Panc1 (cell line): ENCODE measurements at regions not wholly inside any gene's neighbourhood (a gene's known extent, or its start where the extent isn't known, plus 50 kb on each side); places are given as distances from the start of the nearest gene placed in this dataset.

ENCODE experiments used
- ATAC-seq: fragments of 200-7000 bp; cut with Tn5 transposase; 2 replicates; pipeline ENCODE4 v1.9.1; 2020; ENCODE audit warnings: mild to moderate bottlenecking, moderate library complexity
- BruUV-seq: library from RNA; stranded (reverse); fragments of 400-500 nt; replicated peaks from 2 replicates; lab custom pipeline; 2021; lab: Mats Ljungman, UMichigan
- CTCF ChIA-PET: fragments of 300-600 bp; sonication (Branson Sonifier 250); formaldehyde crosslinking; loops from one replicate; lab custom pipeline; 2022; ENCODE audit warnings: antibody characterized with exemption; lab: Charles Lee
- POLR2A ChIA-PET: fragments of 300-600 bp; sonication (Branson Sonifier 250); formaldehyde crosslinking; loops from one replicate; lab custom pipeline; 2022; ENCODE audit warnings: antibody characterized with exemption; lab: Charles Lee
- DNase-seq: peaks from one replicate; pipeline ENCODE4 v3.0.0-alpha.2; 2010; ENCODE audit warnings: low read depth, low spot score
- H3K27ac ChIP-seq: 2 replicates; pipeline ENCODE4 v1.5.1; 2011; ENCODE audit warnings: mild to moderate bottlenecking, low read length, inconsistent platforms
- H3K27me3 ChIP-seq: fragments of 200-500 bp; sonication (Bioruptor generic); 2 replicates; pipeline ENCODE4 v1.6.0; 2014; ENCODE audit warnings: low read length, inconsistent platforms; ENCODE audit not compliant: control insufficient read depth, insufficient read depth
- H3K36me3 ChIP-seq: fragments of 200-500 bp; sonication (Bioruptor generic); 2 replicates; pipeline ENCODE4 v1.5.1; 2014; ENCODE audit warnings: inconsistent platforms, mild to moderate bottlenecking, low read length, moderate library complexity; ENCODE audit not compliant: control insufficient read depth, insufficient read depth
- H3K4me1 ChIP-seq: 2 replicates; pipeline ENCODE4 v1.5.1; 2011; ENCODE audit warnings: inconsistent platforms, mild to moderate bottlenecking, low read length, moderate library complexity; ENCODE audit not compliant: control insufficient read depth, insufficient read depth
- H3K4me3 ChIP-seq, 2 experiments: 2 replicates each; pipeline ENCODE4 v1.5.1; 2011 to 2012; ENCODE audit warnings: low read depth in 2 of 2, low read length in 2 of 2, mild to moderate bottlenecking in 2 of 2, inconsistent platforms in 1 of 2, moderate library complexity in 1 of 2
- H3K9me3 ChIP-seq: fragments of 200-500 bp; sonication (Bioruptor generic); 2 replicates; pipeline ENCODE4 v1.5.1; 2014; ENCODE audit warnings: low read depth, mild to moderate bottlenecking, inconsistent platforms, low read length, moderate library complexity; ENCODE audit not compliant: control insufficient read depth, insufficient read depth
- CTCF ChIP-seq: fragments of 450-650 bp; IDR thresholded peaks from 2 replicates; pipeline ENCODE4 v1.5.1; 2017; ENCODE audit warnings: mild to moderate bottlenecking
- POLR2AphosphoS5 ChIP-seq: IDR thresholded peaks from 2 replicates; pipeline ENCODE4 v1.6.1; 2012; ENCODE audit warnings: mild to moderate bottlenecking, low read depth, low read length, moderate library complexity
- REST ChIP-seq, 2 experiments: IDR thresholded peaks; 2 replicates each; pipeline ENCODE4 v1.6.1; 2011 to 2012; ENCODE audit warnings: low read depth in 2 of 2, control low read depth in 1 of 2, low read length in 1 of 2, mild to moderate bottlenecking in 1 of 2, moderate library complexity in 1 of 2; ENCODE audit not compliant: insufficient read depth in 1 of 2
- SIN3A ChIP-seq: IDR thresholded peaks from 2 replicates; pipeline ENCODE4 v1.6.1; 2012; ENCODE audit warnings: low read depth, mild to moderate bottlenecking, low read length, moderate library complexity, borderline replicate concordance; ENCODE audit not compliant: insufficient read depth
- TCF7L2 ChIP-seq: IDR thresholded peaks from 2 replicates; pipeline ENCODE4 v1.6.1; 2011; ENCODE audit warnings: mild to moderate bottlenecking, low read depth, low read length, inconsistent platforms
- in situ Hi-C: cut with HindIII; loops from 2 replicates; pipeline ENCODE4 v1.10.0; 2016; ENCODE audit warnings: low sequenced_read_pairs, low pct_unique_long_range_greater_than_20kb
- intact Hi-C: fragments of 100-400 bp; cut with micrococcal nuclease; formaldehyde crosslinking; loops from one replicate; pipeline ENCODE4 v1.10.0; 2022; ENCODE audit not compliant: unreplicated experiment

GRCh38 chr7:159197066-159197975, 52.7 kb upstream of the VIPR2 start:
- H3K4me1 ChIP-seq, result peaks cover 2% of the 10 kb centered on the region; the same call in 1 of the 2 replicates
- ChIA-PET POLR2A (no interaction called here), CTCF (no interaction called here)
- H3K4me3 ChIP-seq, result no peak overlapping the region
- H3K9me3 ChIP-seq, result no peaks in the 10 kb centered on the region
- no peaks in the 10 kb centered on the region for H3K27me3 ChIP-seq
- H3K27ac ChIP-seq, result no peak overlapping the region
- in situ Hi-C loops (no loop called here), intact Hi-C loops (no loop called here)
- TF ChIP-seq TCF7L2 (no peak), SIN3A (no peak), REST (IDR thresholded peaks at IDR 0.05; ENCODE audit: insufficient read depth in 1 of 2, low read depth in 2 of 2, low read length in 1 of 2) (no peak), POLR2AphosphoS5 (no peak), CTCF (no peak)
- no peaks in the 10 kb centered on the region for H3K36me3 ChIP-seq
- BruUV-seq, result no TSS peak
- ATAC-seq (peak; percentile 71), DNase-seq (no peak)

- no peaks in the 10 kb centered on the region for H3K27me3 ChIP-seq
These were observed 51.9 kb upstream of the VIPR2 start for GRCh38 chr7:159196584-159196983.

More at GRCh38 chr7:159196584-159196983, 51.9 kb upstream of the VIPR2 start:
- POLR2A ChIA-PET, result no interaction called here
- CTCF ChIA-PET, result no interaction called here
- ATAC-seq (no peak), DNase-seq (no peak)
- Histone ChIP-seq H3K36me3 (no peaks in the 10 kb centered on the region), H3K9me3 (no peaks in the 10 kb centered on the region), H3K4me3 (no peak overlapping the region), H3K4me1 (peaks cover 2% of the 10 kb centered on the region; the same call in 1 of the 2 replicates), H3K27ac (no peak overlapping the region)
- intact Hi-C loops, result no loop called here
- in situ Hi-C loops, result no loop called here
- BruUV-seq, result no TSS peak
- TF ChIP-seq TCF7L2 (no peak), SIN3A (no peak), POLR2AphosphoS5 (no peak), REST (IDR thresholded peaks at IDR 0.05; ENCODE audit: insufficient read depth in 1 of 2, low read depth in 2 of 2, low read length in 1 of 2) (no peak), CTCF (no peak)
